HG03039 (cell line): ENCODE measurements at regions not wholly inside any gene's neighbourhood (a gene's known extent, or its start where the extent isn't known, plus 50 kb on each side); places are given as distances from the start of the nearest gene placed in this dataset.

Experiments used
- ATAC-seq: cut with Tn5 transposase; IDR thresholded peaks from one replicate; pipeline ENCODE4 v1.9.1; 2021; ENCODE audit warnings: mild to moderate bottlenecking, moderate library complexity; ENCODE audit not compliant: unreplicated experiment

DNA sequence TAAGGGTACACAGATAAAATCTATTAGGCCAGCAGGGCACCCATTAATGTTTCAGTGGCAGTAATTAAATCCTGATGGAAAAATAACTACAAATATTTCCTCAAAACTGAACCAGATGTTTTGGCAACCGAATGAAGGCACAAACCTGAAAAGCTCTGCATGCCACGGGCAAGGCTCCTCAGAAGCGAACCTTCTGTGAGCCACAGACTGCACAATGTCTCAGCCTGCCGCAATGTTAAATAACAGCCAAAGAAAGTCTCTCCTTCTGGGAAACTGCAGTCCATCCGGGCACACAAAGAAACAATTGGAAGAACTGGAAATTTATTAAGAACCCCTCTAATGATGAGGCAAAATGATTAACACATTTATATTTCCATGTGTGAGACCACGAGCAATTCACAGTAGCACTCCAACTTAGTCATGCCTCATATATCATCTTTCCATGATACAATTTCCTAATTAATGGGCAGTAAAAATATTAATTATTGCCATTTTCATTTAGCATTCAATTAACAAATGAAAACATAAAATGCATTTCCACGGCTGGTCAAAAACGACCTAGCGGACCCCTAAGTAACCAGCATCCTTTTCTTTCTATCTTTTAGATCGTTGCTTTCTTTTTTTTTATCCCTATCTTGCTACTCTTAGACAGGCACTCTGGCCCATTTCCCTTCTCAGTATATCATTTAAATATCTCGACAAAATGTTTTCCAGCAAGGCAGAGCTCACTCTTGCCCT is 237.5 kb downstream of the EPHA4 start:
- no peak for ATAC-seq

DNA sequence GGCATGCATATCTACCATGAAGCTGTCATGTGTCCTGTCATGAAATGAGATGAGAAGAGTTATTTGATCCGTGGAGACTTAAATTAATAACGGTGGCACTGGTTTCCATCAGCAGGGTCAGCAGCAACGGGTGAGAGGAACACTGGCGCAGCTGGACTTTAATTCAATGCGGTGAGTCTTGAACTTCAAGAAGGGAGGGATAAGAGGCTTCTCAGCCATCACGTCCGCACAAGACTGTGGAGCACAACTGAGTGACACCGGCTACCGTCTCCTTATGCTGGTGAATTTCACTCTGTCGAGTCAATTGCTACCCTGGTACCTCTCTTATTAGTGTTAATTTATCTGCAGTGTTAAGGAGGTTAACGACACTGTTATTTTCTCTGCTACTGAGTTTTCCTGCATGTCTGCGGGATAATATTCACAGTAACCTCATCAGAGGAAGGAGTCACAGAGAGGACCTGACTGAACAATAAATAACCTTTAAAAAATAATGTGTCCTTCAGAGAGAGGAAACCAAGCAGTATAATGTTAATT is 236.8 kb downstream of the EPHA4 start:
- no peak for ATAC-seq

DNA sequence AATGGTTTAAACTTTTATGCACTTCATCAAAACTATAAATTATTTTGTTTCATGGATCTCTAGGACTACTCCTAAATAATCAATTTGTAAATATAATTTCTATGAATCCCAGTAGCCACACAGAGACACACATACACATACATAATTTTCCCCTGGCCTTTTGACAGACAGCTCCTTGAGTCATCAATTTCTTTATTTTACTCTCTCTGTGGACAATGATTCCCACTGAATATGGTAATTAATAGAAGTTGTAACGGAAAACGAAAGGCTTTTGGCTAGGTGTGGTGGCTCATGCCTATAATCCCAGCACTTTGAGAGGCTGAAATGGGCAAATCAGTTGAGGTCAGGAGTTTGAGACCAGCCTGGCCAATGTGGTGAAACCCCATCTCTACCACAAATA is 235.1 kb downstream of the EPHA4 start:
- ATAC-seq: no peak

DNA sequence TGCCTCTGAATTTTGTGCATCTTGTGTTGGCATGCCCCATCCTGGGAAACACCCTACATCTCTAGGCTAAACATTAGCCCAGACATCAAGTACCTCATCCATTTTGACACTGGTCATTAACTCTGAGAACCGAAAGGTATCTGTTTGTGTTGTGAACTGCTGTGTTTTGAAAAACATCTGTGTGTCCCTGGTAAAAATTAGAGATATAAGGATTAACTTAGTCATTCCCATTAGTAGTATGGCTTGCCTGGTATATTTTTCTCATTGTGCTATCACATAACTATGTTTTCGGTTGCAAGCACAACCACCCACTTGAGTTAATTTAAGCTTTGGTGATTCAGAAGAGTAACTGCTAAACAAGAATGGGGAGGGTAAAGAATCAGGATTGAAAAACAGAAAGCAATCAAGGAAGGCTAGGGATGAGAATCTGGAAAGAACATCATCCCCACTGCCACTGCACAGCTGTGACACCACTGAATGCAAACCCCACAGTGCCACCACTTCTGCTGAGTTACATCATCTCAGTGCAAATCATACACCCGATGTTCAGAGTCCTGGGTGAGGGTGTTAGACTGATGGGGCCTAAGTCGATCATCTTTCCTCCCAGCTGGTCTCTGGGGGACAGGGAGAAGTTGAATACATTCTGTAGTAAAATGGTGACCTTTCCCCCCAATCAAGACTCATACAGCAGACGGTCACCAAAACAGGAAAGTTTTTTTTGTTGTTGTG is 234.0 kb downstream of the EPHA4 start:
- no peak for ATAC-seq

DNA sequence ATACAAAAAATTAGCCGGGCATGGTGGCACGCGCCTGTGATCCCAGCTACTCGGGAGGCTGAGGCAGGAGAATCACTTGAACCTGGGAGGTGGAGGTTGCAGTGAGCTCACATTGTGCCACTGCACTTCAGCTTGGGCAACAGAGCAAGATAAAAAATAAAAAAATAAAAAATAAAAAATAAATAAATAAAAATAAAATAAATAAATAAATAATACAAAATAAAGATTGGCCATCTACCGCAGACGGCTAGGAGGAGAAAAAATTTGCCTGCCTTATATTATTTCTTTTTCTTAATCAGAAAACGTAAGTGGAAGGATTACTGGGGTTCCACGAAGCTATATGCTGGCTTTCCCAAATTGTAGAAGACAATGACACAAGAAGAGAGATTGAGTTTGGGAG is 229.7 kb downstream of the EPHA4 start:
- no peak for ATAC-seq

DNA sequence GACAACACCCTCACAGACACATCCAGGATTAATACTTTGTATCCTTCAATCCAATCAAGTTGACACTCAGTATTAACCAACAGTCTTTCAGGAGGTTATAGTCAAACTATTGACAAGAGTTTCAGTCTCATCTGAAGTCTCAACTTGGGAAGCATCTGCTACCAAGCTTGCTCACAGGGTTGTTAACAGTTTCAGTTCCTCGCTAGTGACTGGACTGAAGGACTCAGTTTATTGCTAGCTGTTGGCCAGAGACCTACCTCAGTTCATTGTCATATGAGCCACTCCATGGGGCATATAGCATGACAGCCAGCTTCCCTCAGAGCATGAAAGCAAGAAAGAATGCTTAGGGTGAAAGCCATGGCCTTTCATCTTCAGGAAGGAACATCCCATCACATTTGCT is 228.6 kb downstream of the EPHA4 start:
- ATAC-seq: no peak

DNA sequence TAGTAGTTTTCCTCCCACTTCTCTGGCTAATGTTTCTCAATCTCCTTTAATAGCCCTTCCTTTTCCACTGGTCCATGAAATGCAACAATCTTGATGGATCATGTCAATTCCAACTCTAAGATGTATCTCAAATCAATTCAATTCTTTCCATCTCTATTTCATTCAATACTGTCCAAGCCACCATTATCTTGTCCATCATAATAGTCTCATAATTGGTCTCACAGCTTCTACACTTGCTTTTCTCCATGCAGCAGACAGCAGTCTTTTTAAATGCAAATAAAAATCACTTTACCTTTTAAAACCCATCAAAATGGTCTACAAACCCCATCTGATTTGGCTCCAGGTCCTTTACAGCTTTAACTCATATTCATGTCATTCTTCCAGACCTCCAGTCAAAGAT is 226.6 kb downstream of the EPHA4 start:
- ATAC-seq: no peak

DNA sequence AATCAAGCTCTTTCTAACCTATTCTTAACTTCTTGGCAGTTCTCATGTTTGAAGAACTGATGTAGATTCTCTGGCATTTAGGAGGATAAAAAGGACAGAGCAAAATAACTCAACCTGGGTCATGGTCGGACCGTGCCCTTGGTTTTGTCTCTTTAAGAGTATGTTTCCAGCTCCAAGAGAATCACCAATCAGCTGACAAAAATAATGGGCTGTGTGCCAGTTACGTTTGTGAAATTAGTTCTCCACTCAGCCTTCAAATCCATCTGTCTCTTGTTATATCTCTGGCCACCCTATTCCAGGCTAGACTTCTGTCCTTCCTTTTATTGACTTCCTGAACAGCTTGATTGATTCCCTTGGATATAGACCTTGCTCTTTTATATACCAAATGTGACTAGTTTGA is 225.7 kb downstream of the EPHA4 start:
- ATAC-seq: no peak

DNA sequence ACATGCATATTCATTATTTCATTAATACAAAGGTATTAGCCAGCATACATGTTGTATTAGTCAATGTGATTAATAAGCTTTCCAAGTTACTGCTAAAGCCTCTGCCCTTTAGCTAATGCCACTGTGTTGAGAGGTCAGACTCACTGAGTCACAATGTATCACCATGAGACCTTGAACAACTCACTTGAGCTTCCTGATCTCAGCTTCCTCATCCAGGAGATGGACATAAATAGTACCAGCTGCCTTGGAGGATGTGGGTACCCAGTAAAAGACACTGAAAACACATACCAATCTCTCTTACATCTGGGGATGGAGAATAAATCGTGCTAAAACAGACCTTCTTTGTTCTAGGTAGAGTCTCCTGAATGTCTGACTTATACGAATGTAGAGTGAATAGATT is 224.6 kb downstream of the EPHA4 start:
- ATAC-seq: no peak

DNA sequence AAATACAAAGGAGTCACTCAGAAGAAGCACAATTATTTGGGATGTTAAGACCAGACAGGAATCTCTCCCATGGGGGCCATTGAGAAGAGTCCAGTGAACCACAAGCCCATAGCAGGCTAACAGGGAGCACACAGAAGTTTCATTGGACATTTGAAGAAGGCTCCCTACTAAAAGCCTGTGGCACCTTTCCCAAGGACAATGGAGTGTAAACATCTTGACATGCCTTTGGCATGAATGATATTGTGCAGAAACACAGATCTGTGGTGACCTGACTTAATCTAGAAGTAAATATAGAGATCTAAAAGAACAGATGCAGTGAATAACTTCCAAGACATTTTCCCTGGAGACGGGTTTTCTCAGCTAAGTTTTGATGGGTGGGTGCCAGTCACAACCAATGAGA is 221.5 kb downstream of the EPHA4 start:
- no peak for ATAC-seq

DNA sequence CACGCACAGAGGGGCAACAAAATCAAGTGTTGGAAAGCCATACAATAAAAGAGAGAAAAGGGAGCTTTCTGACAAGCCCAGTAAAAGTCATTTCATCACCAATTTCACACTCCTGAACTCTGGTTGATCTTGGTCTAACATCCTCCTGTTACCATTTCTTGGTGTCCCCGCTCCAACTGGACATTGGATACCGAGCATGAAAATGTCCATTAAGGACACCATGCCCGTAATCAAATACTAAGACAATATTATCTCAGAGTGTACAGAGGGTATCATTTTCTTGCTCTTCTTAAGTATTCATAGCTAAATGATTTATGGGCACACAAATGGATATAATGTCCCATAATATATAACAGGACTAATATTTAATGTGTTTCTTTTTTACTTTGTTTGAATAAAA is 218.9 kb downstream of the EPHA4 start:
- no peak for ATAC-seq

DNA sequence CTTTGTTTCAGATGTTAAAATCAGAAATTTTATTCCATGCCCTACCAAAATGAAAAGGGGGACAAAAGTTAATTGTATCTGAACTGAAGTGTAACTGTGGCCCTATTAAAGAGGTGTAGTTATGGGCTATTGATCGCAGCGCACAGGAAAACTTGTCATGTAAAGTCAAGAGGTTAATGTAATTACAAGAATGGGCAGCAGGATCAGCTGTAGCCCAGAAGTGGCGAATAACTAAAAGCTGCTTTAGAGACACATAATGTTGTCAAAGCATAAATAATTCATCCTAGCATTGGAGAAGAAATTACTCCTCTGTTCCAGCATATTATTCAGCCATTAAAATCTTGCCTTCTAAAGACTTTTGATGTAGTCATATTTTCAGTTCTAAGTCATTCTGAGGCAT is 211.8 kb downstream of the EPHA4 start:
- no peak for ATAC-seq

DNA sequence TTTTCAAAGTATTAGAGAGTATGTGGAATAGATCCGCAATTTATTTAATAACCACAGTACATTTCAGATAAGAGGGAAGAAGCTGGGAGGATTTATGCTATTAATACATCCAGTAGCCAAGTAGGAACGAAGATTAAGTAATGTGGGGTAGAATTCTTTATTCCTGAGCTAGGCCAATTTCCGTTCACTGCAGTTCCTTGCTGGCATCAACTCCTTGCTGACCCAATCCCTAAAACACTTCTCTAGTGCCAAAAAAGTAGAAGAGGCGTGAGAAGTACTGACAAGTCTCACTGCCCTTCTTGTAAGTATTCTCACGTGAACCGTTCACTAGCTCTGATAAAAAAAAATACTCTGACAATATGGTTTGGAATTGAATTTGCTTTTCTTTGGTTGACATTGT is 211.4 kb downstream of the EPHA4 start:
- ATAC-seq: no peak

DNA sequence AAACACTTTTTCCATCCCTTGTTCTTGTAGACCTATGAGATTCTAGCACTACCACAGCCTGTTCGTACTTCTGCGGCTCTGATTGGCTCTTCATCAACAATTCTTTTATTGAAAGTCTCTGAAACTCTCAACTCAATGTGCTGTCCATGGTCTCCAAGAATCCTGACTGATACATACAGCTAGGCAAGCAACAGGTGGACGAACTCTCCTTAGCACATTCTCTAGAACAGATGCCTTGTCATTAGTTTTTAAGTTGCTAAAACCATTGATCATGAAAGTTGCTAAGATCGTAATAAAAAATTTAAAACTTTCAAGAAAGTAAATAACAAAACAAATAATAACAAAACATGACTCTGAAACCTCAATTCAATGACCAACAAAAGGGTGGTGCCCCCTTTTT is 210.5 kb downstream of the EPHA4 start:
- no peak for ATAC-seq

DNA sequence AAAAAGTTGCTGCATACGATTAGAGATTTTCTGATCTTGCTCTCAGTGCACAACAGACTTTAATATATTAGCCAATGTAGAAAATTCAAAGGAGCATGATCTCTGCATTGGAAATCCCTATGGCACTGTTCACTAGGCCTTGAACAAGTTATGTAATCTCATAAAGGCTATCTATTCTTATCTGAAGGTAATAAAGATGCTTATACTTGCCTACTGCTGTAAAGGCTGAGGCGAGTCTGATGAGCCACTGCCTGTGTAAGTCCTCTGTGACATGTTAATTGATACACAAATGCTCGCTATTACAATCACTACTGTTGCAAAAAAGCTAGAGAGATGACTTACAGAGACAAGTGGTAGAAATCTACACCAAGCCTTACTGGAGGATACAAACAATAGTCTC is 207.4 kb downstream of the EPHA4 start:
- no peak for ATAC-seq
